ENCODE measurements at regions not wholly inside any gene's neighbourhood (a gene's known extent, or its start where the extent isn't known, plus 50 kb on each side); places are given as distances from the start of the nearest gene placed in this dataset.

GRCh38 chr6:105935416-105935815 is 150.7 kb upstream of the PRDM1 start:
- dilution Hi-C loops (cut with MboI; ENCODE audit: extremely low pct_ligation_motif_present, low sequenced_read_pairs) (no loop called here), intact Hi-C loops (cut with micrococcal nuclease) (no loop called here)
- Histone ChIP-seq H2AFZ (ENCODE audit: low read depth, low read length) (no peak overlapping the region), H3K4me2 (ENCODE audit: insufficient read depth, low read length) (no peak overlapping the region), H3K36me3 (ENCODE audit: control insufficient read depth in 2 of 2, extremely low read depth in 1 of 2, insufficient read depth in 2 of 2, low read length in 2 of 2) (no peaks in the 10 kb centered on the region), H4K20me1 (replicated peaks; ENCODE audit: control insufficient read depth, extremely low read depth, insufficient read depth, low read length) (no peaks in the 10 kb centered on the region), H3K27ac (ENCODE audit: insufficient read depth, low read depth, low read length) (no peak overlapping the region), H3K9ac (replicated peaks; ENCODE audit: extremely low read depth, insufficient read depth, low read length) (no peak overlapping the region), H3K27me3 (ENCODE audit: control insufficient read depth in 2 of 2, insufficient read depth in 2 of 2, low read length in 2 of 2) (no peaks in the 10 kb centered on the region), H3K9me3 (replicated peaks; ENCODE audit: control insufficient read depth, insufficient read depth, low read length) (no peaks in the 10 kb centered on the region), H3K4me3 (replicated peaks in 1 of 3; ENCODE audit: insufficient read depth in 1 of 3, low read depth in 1 of 3, low read length in 3 of 3) (no peak overlapping the region), H3K9me1 (replicated peaks; ENCODE audit: control insufficient read depth, extremely low read depth, insufficient read depth, low read length) (no peaks in the 10 kb centered on the region), H3K4me1 (ENCODE audit: control insufficient read depth, extremely low read depth, insufficient read depth, low read length) (no peaks in the 10 kb centered on the region), H3K79me2 (ENCODE audit: control insufficient read depth, insufficient read depth, low read length) (no peaks in the 10 kb centered on the region)
- ChIA-PET CTCF (no interaction called here), POLR2A (no interaction called here)
- no peak for TF ChIP-seq JUN (IDR thresholded peaks at IDR 0.05; ENCODE audit: borderline replicate concordance, insufficient read depth, insufficient read length, low read depth)
- no peak for TF ChIP-seq POLR2AphosphoS5 (IDR thresholded peaks at IDR 0.05; ENCODE audit: insufficient read depth, low read depth, low read length)
- TF ChIP-seq POLR2A (IDR thresholded peaks at IDR 0.05; ENCODE audit: low read depth, low read length) = no peak
- no peak for TF ChIP-seq MYC (IDR thresholded peaks at IDR 0.05; ENCODE audit: low read depth, low read length)
- no peak for TF ChIP-seq MAX (IDR thresholded peaks at IDR 0.05; ENCODE audit: insufficient read depth, insufficient read length)
- no peak for TF ChIP-seq GATA2 (IDR thresholded peaks at IDR 0.05; ENCODE audit: insufficient read depth, insufficient read length, low read depth, low read length)
- TF ChIP-seq EZH2 (IDR thresholded peaks at IDR 0.05; ENCODE audit: borderline replicate concordance, low read depth, low read length, severe bottlenecking) = no peak
- no peak for FAIRE-seq
- BruUV-seq (replicated peaks) = no TSS peak
- no peak for DNase-seq (ENCODE audit: low read depth, low spot score)

- Histone ChIP-seq H3K9me3 (replicated peaks; ENCODE audit: control insufficient read depth, insufficient read depth, low read length) (no peaks in the 10 kb centered on the region), H3K27ac (ENCODE audit: insufficient read depth, low read depth, low read length) (no peak overlapping the region), H4K20me1 (replicated peaks; ENCODE audit: control insufficient read depth, extremely low read depth, insufficient read depth, low read length) (no peaks in the 10 kb centered on the region), H3K4me2 (ENCODE audit: insufficient read depth, low read length) (no peak overlapping the region), H3K9ac (replicated peaks; ENCODE audit: extremely low read depth, insufficient read depth, low read length) (no peak overlapping the region), H3K9me1 (replicated peaks; ENCODE audit: control insufficient read depth, extremely low read depth, insufficient read depth, low read length) (no peaks in the 10 kb centered on the region), H3K4me1 (ENCODE audit: control insufficient read depth, extremely low read depth, insufficient read depth, low read length) (no peaks in the 10 kb centered on the region), H3K4me3 (replicated peaks in 1 of 3; ENCODE audit: insufficient read depth in 1 of 3, low read depth in 1 of 3, low read length in 3 of 3) (no peak overlapping the region), H2AFZ (ENCODE audit: low read depth, low read length) (no peak overlapping the region), H3K36me3 (ENCODE audit: control insufficient read depth in 2 of 2, extremely low read depth in 1 of 2, insufficient read depth in 2 of 2, low read length in 2 of 2) (no peaks in the 10 kb centered on the region), H3K79me2 (ENCODE audit: control insufficient read depth, insufficient read depth, low read length) (no peaks in the 10 kb centered on the region), H3K27me3 (ENCODE audit: control insufficient read depth in 2 of 2, insufficient read depth in 2 of 2, low read length in 2 of 2) (no peaks in the 10 kb centered on the region)
- TF ChIP-seq EZH2 (IDR thresholded peaks at IDR 0.05; ENCODE audit: borderline replicate concordance, low read depth, low read length, severe bottlenecking) (no peak), GATA2 (IDR thresholded peaks at IDR 0.05; ENCODE audit: insufficient read depth, insufficient read length, low read depth, low read length) (no peak), POLR2A (IDR thresholded peaks at IDR 0.05; ENCODE audit: low read depth, low read length) (no peak), MYC (IDR thresholded peaks at IDR 0.05; ENCODE audit: low read depth, low read length) (no peak), CTCF (IDR thresholded peaks at IDR 0.05; ENCODE audit: extremely low read depth in 1 of 2, insufficient read depth in 1 of 2, low read depth in 1 of 2, low read length in 2 of 2) (no peak), JUN (IDR thresholded peaks at IDR 0.05; ENCODE audit: borderline replicate concordance, insufficient read depth, insufficient read length, low read depth) (no peak), MAX (IDR thresholded peaks at IDR 0.05; ENCODE audit: insufficient read depth, insufficient read length) (no peak), FOS (IDR thresholded peaks at IDR 0.05; ENCODE audit: borderline replicate concordance, insufficient read depth, low read length) (no peak), POLR2AphosphoS5 (IDR thresholded peaks at IDR 0.05; ENCODE audit: insufficient read depth, low read depth, low read length) (no peak)
- CTCF ChIA-PET = no interaction called here
- FAIRE-seq (no peak), DNase-seq (ENCODE audit: low read depth, low spot score) (no peak)
- intact Hi-C loops (cut with micrococcal nuclease) (no loop called here), dilution Hi-C loops (cut with MboI; ENCODE audit: extremely low pct_ligation_motif_present, low sequenced_read_pairs) (no loop called here)
- POLR2A ChIA-PET = no interaction called here
- no TSS peak for BruUV-seq (replicated peaks)
Observed at GRCh38 chr6:105934708-105935107, 151.4 kb upstream of the PRDM1 start.
